ENCODE measurements at regions not wholly inside any gene's neighbourhood (a gene's known extent, or its start where the extent isn't known, plus 50 kb on each side); places are given as distances from the start of the nearest gene placed in this dataset.

- 73 to 74% methylated on average over 9 to 11 of the region's 18 CpGs for WGBS, 2 donors
- H3K27ac ChIP-seq = no peak overlapping the region
- no peaks in the 10 kb centered on the region for H3K36me3 ChIP-seq
- DNase-seq = no peak
- no peaks in the 10 kb centered on the region for H3K4me1 ChIP-seq
- H3K4me3 ChIP-seq = no peak overlapping the region
- TF ChIP-seq CTCF (IDR thresholded peaks at IDR 0.05) = no peak
- no peak for TF ChIP-seq POLR2A (IDR thresholded peaks at IDR 0.05)
- intact Hi-C loops (cut with DNase I) = no loop called here
- peaks cover 0 to 10% (median 0%) of the 10 kb centered on the region in 4 donors for H3K27me3 ChIP-seq
- H3K9me3 ChIP-seq = peaks cover 0 to 5% (median 0%) of the 10 kb centered on the region in 3 donors
These were observed 531.7 kb downstream of the BRD1 start for GRCh38 chr22:49295851-49296560.

- no peak overlapping the region for H3K4me3 ChIP-seq
- H3K9me3 ChIP-seq = peaks cover 0 to 5% (median 0%) of the 10 kb centered on the region in 3 donors
- 78 to 92% methylated on average over 5 of the region's 5 CpGs for WGBS, 2 donors
- DNase-seq = no peak
- H3K36me3 ChIP-seq = no peaks in the 10 kb centered on the region
- H3K4me1 ChIP-seq = no peaks in the 10 kb centered on the region
- intact Hi-C loops (cut with DNase I) = no loop called here
- no peak overlapping the region for H3K27ac ChIP-seq
- TF ChIP-seq CTCF (IDR thresholded peaks at IDR 0.05) = no peak
- TF ChIP-seq POLR2A (IDR thresholded peaks at IDR 0.05) = no peak
- peaks cover 0 to 12% (median 0%) of the 10 kb centered on the region in 4 donors for H3K27me3 ChIP-seq
These were observed 532.3 kb downstream of the BRD1 start for GRCh38 chr22:49295465-49295743.

- 71 to 87% methylated on average over 7 to 11 of the region's 14 CpGs for WGBS, 2 donors
- no peak overlapping the region for H3K27ac ChIP-seq
These were observed 532.8 kb downstream of the BRD1 start for GRCh38 chr22:49294656-49295464.

GRCh38 chr22:49292909-49293308, 534.8 kb downstream of the BRD1 start:
- Histone ChIP-seq H3K4me1 (no peaks in the 10 kb centered on the region), H3K27me3 (peaks cover 0 to 17% (median 0%) of the 10 kb centered on the region in 4 donors), H3K36me3 (no peaks in the 10 kb centered on the region), H3K27ac (no peak overlapping the region), H3K4me3 (no peak overlapping the region), H3K9me3 (peaks cover 0 to 5% (median 0%) of the 10 kb centered on the region in 3 donors)
- intact Hi-C loops (cut with DNase I) = no loop called here
- no peak for DNase-seq
- TF ChIP-seq POLR2A (IDR thresholded peaks at IDR 0.05) (no peak), CTCF (IDR thresholded peaks at IDR 0.05) (no peak)
- 59 to 63% methylated on average over 5 of the region's 5 CpGs for WGBS, 2 donors

More at GRCh38 chr22:49294656-49295464, 532.8 kb downstream of the BRD1 start:
- intact Hi-C loops (cut with DNase I) = no loop called here
- Histone ChIP-seq H3K9me3 (peaks cover 0 to 5% (median 0%) of the 10 kb centered on the region in 3 donors), H3K4me3 (no peak overlapping the region), H3K36me3 (no peaks in the 10 kb centered on the region), H3K4me1 (no peaks in the 10 kb centered on the region), H3K27me3 (peaks cover 0 to 12% (median 0%) of the 10 kb centered on the region in 4 donors)
- no peak for DNase-seq
- TF ChIP-seq POLR2A (IDR thresholded peaks at IDR 0.05) = no peak
- no peak for TF ChIP-seq CTCF (IDR thresholded peaks at IDR 0.05)

GRCh38 chr22:49291781-49292180, 535.9 kb downstream of the BRD1 start:
- H3K27ac ChIP-seq = no peak overlapping the region
- no peaks in the 10 kb centered on the region for H3K36me3 ChIP-seq
- no peak for DNase-seq
- peaks cover 0 to 5% (median 0%) of the 10 kb centered on the region in 3 donors for H3K9me3 ChIP-seq
- no peak overlapping the region for H3K4me3 ChIP-seq
- intact Hi-C loops (cut with DNase I) = no loop called here
- TF ChIP-seq POLR2A (IDR thresholded peaks at IDR 0.05) = no peak
- TF ChIP-seq CTCF (IDR thresholded peaks at IDR 0.05) = no peak
- no peaks in the 10 kb centered on the region for H3K4me1 ChIP-seq
- WGBS, 2 donors = 80 to 100% methylated on average over 1 to 4 of the region's 5 CpGs
- peaks cover 0 to 17% (median 0%) of the 10 kb centered on the region in 4 donors for H3K27me3 ChIP-seq

All from esophagus squamous epithelium (tissue), 5 donors.